Stimulated activated CD4-positive, alpha-beta T cell treated with anti-CD3 and anti-CD28 coated beads, Interleukin-1b, Interleukin-23, amount 100 ng/mL, for 24 hours (primary cell): ENCODE measurements at regions not wholly inside any gene's neighbourhood (a gene's known extent, or its start where the extent isn't known, plus 50 kb on each side); places are given as distances from the start of the nearest gene placed in this dataset.
"Not testable (repeated sequence)": the region's sequence is repeated elsewhere in the genome, so short reads cannot be mapped to it uniquely, and the experiment has no call there.

Source experiments
- DNase-seq, 4 experiments: peaks; one replicate each; pipeline ENCODE4 v3.0.0-alpha.2; 2020; ENCODE audit warnings: low read depth in 4 of 4, low spot score in 1 of 4

DNA sequence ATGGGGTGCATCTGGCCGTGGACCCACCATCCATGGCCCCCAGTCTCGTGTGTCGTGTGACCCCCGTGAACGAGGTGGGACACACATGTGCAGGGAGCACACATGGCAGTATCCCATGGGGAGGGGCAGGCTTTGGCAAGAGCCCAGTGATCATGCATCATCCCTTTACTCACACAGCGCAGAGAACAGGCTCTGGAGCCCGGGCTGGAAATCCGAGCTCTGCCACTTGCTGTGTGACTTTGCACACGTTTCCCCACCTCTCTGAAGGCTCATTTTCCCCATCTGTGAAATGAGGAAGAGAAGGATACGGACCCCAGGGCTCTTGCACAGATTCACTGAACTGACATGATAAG, 119.9 kb downstream of the PHETA1 start:
- DNase-seq, result no peak

DNA sequence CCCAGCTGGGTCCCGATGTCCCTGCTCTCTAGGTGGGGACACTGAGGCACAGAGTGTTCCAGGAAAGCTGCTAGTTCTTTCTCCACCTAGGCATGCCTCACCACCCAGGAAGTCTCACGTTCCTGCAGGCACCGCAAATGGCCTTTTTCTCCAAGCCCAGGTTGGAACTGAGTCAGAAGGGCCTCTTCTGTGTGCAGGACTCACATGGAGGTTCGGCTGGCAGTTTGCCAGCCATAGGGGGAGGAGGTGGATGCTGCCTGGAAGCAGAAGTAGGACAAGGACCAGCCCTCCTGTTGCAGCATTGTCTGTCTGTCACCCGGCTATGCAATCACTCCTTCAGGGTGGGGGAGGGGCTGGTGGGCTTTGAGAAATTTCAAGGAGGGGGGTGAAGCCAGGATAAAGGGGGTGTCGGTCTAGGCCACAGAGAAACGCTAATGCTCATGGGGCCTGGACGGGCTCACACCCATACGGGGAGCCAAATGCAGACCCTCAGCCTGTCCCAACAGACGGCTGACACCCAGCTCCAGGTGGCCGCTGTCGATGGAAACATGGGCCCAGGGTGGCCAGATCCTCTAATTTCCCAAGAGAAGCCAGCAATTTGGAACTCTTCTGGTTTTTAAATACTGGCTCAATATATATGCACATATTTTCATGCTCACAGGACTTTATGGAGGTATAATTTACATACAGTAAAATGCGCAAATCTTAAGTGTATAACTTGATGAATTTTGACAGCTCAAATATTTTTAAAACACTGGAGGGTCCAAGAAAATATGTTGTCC, 120.5 kb downstream of the PHETA1 start:
- no peak for DNase-seq

DNA sequence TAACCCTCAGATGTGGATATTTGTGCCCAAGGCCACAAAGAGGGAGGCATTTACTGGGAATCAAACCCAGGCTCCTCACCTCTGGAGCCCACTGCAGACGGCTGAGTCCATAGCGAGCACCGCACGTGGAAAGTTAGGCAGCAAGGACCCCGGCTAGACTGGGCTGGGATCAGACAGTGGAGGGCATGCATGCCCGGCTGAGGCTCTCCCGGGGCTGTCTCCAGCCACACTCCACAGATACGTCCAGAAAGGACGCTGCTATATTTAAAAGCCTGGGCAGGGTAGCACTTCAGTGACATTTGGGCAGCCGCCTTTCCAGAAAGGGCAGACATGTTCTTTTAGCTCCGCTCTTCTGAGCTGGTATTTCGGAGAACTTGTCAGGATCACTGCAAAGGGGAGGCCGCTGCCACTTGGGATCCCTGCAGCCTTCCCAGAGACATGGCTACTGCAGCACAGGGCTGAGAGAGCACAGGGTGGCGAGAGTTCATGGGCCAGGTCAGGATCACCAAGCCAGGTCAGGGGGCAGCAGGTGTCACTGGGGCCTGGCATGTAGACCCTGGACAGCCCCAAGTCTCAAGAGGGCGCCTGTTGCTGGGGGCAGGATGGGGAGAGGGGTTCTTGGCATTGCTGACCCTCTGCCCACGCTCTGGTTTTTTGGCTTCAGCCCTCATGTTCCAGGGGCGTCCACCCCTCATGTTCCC, 121.7 kb downstream of the PHETA1 start:
- DNase-seq, result no peak

DNA sequence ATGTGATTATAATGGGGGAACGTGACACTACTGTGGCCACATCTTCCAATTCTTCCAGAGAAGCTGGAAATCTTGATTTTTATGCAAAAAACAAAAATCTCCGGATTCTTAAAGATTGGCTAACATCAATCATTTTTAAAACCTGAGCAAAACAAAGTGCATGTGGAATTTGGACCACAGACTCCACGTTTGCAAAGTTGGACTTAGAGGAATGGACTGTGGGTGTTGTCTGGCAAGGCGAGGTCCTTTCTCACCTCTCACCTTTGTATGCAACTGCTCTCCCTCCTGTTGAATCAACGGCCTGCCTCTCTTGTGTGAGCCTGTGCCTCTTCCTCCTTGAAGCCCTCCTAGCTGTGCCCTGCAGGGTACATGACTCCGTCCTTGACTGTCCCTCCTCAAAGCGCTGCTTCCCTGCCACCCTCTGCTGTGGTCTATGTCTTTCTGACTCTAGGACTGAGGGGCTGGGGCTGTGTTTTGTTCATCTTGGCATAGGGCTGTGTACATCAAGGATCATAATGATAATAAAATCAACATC, 122.4 kb downstream of the PHETA1 start:
- DNase-seq, result no peak

DNA sequence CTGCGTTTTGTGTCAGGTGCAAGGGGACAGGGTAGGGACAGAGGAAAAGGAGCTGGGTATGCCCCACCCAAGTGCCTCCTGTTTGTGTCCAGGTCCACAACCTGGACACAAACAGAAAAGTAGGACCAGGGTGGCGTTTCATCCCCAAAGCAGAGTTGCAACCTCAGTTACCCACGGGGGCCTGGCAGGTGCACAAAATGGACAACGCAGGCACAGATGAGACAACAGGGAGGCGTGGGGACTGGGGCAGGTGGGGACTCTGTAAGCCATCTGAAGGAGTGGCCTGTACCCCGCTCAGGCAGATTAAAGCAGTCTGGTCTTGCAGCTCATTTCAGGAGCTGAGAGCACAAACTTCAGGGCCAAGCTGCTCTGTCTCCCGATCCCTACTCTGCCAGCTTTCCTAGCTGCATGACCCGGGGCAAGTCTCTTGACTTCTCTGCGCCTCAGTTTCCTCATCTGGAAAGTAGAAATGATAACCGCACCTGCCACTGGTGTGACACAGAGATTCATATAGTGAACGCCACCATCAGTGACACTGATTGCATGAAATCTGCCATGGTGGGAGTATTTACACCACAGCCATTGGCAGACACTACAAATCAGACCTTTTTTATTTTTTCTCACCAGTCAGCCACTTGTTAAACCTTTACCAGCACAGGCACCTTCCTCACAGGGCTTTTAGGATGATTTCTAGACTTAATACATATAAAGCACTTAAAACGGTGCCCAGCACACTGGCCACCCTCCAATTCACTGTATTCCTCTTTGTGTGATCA, 123.0 kb downstream of the PHETA1 start:
- DNase-seq, result no peak

DNA sequence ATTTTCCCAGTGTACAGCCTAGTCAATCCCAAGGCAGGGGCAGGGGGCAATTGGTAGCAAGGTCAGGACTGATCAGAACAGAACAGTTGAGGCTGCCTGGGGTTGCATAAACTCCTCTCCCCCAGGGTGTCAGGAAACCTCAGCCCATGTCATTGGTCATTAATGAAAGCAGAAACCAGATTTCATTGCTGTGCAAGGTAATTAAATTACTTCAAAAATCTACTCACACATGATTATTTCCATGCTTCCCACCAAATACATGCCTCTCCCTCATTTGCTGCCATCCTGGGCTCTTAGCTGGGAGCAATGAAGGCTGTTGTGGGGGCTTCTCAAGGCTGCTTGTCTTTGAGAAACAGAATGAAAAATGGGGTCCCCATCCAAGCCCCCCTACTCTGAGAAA, 124.2 kb downstream of the PHETA1 start:
- no peak for DNase-seq

DNA sequence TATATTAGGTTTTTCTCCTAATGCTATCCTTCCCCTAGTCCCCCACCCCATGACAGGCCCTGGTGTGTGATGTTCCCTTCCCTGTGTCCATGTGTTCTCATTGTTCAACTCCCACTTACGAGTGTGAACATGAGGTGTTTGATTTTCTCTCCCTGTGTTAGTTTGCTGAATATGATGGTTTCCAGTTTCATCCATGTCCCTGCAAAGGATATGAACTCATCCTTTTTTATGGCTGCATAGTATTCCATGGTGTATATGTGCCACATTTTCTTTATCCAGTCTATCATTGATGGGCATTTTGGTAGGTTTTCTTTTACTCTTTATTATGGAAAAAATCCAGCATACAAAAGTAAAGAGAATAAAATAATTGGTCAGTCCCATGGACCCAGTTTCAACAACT, 126.1 kb downstream of the PHETA1 start:
- not testable (repeated sequence) for DNase-seq

DNA sequence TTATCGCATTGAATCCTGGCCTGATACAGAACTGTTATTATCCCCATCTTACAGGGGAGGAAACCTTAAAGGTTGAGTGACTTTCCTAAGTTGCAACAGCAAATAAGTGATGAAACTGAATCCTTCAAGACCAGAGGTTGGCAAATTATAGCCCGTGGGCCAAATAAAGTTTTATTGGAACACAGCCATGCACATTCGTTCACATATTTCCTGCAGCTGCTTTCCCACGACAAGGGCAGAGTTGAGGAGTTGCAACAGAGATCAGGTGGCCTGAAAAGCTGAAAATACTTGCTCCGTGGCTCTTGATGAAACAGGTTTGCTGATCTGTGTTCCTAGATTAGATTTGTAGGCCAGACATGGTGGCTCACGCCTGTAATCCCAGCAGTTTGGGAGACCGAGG, 126.7 kb downstream of the PHETA1 start:
- DNase-seq, result no peak

DNA sequence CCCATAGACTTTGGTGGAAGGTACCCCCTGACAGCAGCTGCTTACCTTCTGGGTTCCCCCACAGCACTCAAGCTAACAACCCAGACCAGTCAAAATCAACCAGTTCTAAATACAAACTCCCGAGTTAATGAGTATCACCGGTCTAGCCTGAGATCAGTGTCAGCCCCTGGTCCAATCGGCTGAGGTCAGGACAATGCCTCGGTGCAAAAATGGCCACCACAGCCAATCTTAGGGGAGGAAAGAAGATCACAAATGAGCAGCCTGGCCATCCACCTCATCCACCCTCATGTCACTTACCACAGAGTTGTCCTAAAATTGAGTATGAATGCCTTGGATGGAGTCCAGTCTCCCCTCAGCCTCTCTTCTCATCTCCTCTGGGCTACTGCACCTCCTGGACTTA, 128.5 kb downstream of the PHETA1 start:
- no peak for DNase-seq

DNA sequence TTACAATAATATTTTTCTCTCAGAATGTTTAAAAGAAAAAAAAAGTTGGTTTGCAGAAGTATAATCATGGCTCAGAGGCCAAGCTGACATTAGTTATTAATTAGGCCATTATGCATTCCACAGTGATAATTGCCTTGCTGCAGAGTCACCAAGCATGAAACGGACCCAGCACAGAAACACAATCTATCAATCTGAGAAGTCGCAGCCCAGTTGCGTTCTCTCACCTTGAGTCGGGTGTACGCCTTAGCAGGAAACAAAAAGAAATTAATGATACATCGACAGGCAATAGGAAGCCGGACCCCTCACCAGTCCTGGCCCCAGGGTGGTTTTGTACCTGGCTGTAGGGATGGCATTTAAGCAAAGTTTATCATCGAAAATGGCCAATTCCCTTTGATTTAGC, 129.7 kb downstream of the PHETA1 start:
- DNase-seq, result no peak

DNA sequence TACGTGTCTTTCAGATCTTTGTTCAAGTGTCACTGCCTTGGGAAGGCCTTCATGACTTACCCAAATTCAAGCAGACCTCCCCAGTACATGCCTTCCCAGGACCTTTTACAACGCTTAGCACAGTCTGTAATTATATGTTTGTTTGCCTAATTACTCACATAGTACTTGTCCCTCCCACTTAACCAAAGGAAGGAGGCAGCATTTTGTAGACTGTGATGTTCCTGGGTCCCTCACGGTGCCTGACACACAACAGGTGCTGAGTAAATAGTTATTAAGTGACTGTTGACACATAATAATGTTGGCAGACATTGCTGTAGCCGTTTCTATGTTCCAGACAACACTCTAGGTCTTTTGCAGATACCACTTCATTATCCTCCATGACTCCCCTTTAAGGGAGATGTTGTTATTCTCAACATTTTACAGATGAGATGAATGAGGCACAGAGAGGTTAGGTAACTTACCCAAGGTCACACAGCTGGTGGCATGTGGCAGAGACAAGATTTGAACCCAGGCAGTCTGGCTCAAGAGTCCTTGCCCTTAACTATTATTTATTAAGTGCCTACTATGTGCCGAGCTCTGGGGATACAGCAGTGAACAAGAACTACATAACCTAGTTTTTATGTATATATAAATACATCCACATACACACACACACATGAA, 130.7 kb downstream of the PHETA1 start:
- no peak for DNase-seq

DNA sequence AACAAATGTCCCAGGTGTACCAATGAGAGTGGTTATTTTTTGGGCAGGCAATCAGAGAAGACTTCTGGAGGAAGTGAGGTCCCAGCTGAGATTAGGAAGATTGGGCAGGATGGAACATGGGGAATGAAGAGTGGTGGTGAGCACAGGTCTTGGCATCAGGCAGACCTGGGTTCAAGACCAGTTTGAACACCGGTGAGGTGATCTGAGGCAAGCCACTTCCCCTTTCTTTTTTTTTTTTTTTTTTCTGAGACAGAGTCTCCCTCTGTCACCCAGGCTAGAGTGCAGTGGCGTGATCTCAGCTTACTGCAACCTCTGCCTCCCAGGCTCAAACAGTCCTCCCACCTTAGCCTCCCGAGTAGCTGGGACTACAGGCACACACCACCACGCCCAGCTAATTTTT, 134.4 kb downstream of the PHETA1 start:
- not testable (repeated sequence) for DNase-seq

DNA sequence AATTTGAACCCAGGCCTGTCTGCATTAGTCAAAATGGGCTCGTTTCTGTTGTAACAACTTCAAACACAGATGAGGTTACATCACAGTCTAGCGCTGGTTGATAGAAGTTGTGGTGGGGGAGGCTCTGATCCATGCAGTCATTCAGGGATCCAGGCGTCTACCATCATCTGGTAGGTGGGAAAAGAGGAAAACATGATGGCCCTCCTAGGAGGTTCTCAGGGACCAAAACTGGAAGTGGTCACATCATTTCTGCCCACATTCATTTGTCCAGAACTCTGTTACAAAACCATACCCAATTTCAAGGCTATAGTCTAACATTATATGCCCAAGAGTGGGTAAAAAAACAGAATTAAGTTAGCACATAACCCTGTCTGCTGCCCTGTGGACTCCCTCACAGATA, 135.1 kb downstream of the PHETA1 start:
- DNase-seq, result no peak

DNA sequence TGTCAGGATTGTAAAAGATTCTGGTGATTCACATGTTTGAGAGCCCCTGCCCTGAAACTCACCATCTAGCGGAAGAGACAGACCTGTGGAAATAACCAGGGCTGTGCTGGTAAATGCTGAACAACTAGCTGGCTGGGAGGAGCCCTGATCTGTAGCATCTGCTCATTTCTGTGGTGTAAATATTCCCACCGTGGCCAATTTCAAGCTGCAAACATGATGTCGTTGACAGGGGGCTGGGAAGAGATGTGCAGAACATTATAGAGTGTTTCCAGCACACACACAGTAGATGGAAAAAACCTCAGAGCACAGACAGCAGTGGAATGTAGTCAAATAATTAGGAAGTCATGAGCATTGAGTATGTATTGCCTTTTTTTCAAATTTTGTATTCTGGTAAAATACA, 138.2 kb downstream of the PHETA1 start:
- DNase-seq, result no peak

DNA sequence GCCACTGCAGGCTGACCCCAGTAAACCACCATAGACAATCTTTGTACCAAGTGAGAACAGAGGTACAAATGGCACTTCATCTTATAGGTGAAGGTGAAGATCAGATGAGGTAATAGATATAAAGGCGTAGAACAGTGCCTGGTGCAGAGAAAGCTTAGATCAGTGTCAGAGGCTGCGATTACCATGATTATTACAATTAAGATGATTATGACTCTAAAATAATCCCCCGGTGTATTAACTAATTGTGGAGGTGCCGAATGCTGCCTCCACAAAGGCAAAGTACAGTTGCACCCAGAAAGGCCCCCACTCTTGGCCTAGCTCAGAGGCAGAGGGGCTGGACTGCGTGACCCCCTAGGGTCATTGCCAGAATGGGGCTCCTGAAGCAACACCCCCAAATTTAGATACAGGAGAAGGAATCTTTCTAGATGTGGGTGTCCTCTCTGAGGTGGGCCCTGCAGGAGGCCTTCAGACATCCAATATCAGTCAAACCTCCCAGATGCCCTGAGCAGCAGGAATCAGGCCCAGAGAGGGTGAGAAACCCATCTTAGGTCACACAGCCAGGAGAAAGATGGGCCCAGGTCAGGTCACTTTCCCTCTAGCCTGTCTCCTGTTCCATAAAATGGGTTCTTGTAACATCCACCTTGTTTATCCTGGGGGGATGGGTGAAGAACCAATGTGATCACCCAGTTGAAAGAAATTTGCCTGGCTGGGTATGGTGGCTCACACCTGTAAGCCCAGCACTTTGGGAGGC, 139.8 kb downstream of the PHETA1 start:
- DNase-seq, result no peak

DNA sequence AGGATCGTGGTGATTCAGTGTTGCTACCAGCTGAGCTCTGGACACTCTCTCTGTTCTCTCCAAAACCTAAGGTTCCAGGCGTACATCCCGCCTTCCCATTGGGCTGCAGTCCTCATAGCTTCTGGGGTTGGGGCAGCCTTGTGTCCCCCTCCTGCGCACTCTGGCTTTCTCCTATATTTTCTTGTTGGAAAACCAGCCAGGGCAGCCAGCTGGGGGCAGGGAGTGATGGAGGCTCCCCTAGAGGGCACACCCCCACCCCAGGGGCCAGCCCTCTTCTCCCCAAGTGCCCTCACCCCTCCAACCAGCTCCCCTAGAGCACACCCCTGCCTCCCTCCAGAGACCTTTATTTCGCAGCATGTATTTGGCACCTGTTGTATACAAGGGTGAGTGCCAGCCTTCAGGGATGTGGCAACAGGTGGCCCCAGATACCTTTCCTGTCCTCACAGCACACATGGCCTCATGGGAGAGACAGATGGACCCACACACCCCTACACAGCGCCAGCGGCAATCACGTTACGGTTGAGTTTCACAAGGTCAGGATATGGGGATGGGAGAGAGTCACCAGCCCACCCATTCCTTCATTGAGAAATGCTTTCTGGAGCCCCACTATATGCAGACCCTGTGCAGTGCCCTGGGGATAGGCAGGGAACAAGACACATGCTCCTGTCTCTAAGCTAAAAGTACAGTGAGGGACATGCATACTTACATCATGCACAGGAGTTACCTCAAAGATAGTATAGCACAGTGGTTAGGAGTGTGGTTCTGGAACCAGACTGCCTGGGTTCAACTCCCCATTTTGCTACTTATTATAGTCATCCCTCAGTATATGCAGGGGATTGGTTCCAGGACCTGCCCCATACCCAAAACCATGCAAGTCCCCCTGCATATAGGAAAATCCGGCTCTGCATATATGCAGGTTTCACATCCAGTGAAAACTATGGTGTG, 141.1 kb downstream of the PHETA1 start:
- DNase-seq, result no peak

DNA sequence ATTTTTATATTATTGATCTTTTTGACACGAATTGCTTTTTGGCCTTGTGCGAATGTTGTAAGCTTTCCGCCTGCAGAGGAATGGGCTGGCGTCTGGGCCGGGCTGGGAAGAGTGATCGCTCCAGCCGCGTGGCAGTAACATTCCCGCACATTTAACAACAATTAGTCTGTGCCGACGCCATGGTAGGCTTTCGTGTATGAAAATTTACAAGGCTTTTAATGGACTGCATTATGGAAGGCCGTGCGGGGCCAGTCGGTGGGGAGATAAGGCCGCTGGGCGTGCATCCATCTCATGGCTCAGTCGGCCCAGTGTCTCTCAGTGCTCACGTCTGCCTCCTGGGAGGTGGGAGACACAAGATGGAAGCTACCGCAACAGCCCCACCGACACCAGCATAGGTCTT, 142.2 kb downstream of the PHETA1 start:
- no peak for DNase-seq

DNA sequence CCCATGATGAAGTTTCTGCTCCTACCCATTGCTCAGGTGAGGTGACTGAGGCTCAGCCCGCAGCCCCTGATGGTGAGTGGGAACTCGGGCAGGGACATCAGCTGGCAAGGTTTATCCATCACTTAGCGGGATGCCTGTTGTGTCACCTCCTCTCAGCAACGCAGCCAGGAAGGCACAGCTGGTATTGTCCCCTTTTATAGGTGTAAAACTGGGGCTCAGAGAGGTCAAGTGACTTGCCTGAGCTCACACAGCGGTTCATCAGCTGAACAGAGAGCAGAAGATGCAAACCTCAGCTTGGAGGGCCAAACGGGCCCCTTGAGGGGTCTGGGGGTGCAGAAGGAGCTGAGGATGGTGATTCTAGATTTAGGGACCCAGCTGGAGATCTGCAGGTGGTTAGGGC, 143.6 kb downstream of the PHETA1 start:
- no peak for DNase-seq

DNA sequence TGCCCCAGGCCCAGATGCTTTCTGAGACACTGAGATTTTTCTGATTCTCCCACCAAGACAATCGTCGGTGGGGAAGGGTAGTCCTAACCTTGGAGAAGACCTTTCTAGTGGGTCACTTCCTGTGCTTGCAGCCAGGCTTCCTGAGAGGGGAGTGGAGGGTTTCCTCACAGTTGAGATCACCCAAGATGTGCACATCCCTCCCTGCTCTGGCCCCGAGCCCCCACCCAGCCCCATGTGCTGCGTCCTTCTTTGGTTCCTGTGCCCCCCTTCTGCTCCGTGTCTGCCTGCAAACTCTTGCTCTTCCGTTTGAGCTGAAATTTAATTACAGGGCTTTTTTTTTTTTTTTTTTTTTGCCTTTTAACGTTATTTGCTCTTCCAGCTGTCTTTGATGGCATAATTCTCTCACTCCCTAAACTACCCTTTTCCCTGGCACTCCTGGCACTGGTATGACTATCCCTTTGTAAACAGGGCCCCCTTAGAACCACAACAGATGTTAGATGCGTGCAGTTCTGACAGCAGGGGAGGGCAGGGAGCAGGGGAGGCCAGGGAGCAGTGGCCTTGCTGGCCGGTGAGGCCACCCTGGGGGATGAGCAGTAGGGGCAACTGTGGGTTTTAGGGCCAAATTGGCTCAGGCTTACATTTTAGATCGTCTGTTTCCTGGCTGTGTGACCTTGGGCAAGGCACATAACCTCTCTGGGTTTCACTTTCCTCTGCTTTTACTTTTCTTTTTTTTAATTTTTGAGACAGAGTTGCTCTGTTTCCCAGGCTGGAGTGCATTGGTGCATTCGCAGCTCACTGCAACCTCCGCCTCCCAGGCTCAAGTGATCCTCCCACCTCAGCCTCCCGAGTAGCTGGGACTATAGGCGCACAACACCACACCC, 144.5 kb downstream of the PHETA1 start:
- DNase-seq, result no peak
